ENCODE measurements at regions not wholly inside any gene's neighbourhood (a gene's known extent, or its start where the extent isn't known, plus 50 kb on each side); places are given as distances from the start of the nearest gene placed in this dataset.

DNA sequence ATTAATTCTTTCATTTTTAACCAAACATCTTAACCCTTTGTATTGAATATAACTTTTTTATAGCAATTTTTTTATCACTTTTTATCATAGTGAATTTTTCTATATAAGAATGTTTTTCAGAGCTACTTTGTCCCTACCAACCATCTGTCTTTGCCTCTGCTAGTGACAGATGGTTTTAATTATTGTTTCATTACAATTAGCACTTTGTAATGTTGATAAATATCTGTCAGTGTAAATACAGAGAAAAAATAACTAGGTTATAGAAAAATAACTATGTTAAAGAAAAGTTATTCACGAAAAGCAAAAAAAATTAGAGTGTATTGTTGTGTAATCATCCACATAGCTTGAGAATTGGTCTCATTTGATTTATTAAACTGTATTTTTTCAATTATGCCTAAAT, 91.0 kb upstream of the CDH19 start (continued):
- TF ChIP-seq, protein P1, sequence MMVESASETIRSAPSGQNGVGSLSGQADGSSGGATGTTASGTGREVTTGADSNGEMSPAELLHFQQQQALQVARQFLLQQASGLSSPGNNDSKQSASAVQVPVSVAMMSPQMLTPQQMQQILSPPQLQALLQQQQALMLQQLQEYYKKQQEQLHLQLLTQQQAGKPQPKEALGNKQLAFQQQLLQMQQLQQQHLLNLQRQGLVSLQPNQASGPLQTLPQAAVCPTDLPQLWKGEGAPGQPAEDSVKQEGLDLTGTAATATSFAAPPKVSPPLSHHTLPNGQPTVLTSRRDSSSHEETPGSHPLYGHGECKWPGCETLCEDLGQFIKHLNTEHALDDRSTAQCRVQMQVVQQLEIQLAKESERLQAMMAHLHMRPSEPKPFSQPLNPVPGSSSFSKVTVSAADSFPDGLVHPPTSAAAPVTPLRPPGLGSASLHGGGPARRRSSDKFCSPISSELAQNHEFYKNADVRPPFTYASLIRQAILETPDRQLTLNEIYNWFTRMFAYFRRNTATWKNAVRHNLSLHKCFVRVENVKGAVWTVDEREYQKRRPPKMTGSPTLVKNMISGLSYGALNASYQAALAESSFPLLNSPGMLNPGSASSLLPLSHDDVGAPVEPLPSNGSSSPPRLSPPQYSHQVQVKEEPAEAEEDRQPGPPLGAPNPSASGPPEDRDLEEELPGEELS (CRISPR knock-in tag; IDR thresholded peaks at IDR 0.05): no peak
- TF ChIP-seq, protein P2, sequence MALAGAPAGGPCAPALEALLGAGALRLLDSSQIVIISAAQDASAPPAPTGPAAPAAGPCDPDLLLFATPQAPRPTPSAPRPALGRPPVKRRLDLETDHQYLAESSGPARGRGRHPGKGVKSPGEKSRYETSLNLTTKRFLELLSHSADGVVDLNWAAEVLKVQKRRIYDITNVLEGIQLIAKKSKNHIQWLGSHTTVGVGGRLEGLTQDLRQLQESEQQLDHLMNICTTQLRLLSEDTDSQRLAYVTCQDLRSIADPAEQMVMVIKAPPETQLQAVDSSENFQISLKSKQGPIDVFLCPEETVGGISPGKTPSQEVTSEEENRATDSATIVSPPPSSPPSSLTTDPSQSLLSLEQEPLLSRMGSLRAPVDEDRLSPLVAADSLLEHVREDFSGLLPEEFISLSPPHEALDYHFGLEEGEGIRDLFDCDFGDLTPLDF (CRISPR knock-in tag; IDR thresholded peaks at IDR 0.05): no peak
- TF ChIP-seq RORB (CRISPR knock-in tag; IDR thresholded peaks at IDR 0.05) (no peak), MYBL2 (CRISPR knock-in tag; IDR thresholded peaks at IDR 0.05) (no peak), NFATC4 (CRISPR knock-in tag; IDR thresholded peaks at IDR 0.05) (no peak), KAT7 (CRISPR knock-in tag; IDR thresholded peaks at IDR 0.05; ENCODE audit: borderline replicate concordance) (no peak), JUN (CRISPR knock-in tag; IDR thresholded peaks at IDR 0.05) (no peak), NR3C1 (CRISPR knock-in tag; conservative IDR thresholded peaks at IDR 0.05; ENCODE audit: low read depth) (no peak), ATF1 (CRISPR knock-in tag; IDR thresholded peaks at IDR 0.05) (no peak), CREB1 (CRISPR knock-in tag; IDR thresholded peaks at IDR 0.05) (no peak)
- TF ChIP-seq, protein P3, sequence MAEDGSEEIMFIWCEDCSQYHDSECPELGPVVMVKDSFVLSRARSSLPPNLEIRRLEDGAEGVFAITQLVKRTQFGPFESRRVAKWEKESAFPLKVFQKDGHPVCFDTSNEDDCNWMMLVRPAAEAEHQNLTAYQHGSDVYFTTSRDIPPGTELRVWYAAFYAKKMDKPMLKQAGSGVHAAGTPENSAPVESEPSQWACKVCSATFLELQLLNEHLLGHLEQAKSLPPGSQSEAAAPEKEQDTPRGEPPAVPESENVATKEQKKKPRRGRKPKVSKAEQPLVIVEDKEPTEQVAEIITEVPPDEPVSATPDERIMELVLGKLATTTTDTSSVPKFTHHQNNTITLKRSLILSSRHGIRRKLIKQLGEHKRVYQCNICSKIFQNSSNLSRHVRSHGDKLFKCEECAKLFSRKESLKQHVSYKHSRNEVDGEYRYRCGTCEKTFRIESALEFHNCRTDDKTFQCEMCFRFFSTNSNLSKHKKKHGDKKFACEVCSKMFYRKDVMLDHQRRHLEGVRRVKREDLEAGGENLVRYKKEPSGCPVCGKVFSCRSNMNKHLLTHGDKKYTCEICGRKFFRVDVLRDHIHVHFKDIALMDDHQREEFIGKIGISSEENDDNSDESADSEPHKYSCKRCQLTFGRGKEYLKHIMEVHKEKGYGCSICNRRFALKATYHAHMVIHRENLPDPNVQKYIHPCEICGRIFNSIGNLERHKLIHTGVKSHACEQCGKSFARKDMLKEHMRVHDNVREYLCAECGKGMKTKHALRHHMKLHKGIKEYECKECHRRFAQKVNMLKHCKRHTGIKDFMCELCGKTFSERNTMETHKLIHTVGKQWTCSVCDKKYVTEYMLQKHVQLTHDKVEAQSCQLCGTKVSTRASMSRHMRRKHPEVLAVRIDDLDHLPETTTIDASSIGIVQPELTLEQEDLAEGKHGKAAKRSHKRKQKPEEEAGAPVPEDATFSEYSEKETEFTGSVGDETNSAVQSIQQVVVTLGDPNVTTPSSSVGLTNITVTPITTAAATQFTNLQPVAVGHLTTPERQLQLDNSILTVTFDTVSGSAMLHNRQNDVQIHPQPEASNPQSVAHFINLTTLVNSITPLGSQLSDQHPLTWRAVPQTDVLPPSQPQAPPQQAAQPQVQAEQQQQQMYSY (CRISPR knock-in tag; IDR thresholded peaks at IDR 0.05): no peak
- TF ChIP-seq, protein P4, sequence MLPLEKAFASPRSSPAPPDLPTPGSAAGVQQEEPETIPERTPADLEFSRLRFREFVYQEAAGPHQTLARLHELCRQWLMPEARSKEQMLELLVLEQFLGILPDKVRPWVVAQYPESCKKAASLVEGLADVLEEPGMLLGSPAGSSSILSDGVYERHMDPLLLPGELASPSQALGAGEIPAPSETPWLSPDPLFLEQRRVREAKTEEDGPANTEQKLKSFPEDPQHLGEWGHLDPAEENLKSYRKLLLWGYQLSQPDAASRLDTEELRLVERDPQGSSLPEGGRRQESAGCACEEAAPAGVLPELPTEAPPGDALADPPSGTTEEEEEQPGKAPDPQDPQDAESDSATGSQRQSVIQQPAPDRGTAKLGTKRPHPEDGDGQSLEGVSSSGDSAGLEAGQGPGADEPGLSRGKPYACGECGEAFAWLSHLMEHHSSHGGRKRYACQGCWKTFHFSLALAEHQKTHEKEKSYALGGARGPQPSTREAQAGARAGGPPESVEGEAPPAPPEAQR (CRISPR knock-in tag; IDR thresholded peaks at IDR 0.05): no peak

DNA sequence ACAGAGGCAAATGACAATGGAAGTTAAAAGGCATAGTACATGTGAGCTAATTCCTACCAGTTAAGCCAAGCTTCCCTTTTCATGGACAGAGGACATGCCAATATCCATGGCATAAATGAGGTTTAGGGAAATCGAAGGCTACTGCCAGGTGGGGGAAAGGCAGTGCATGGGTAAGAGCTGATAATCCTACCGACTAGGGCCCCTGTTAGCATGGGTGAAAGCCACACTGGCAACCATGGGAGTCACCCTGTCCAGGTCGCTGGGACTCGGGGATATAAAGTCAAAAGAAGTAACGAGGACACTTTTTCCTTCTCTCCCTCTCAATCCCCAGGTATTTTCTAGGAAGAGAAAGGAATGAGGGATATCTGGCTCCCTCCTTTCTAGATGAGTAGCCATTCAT, 83.7 kb upstream of the CDH19 start:
- H3K27me3 Mint-ChIP-seq (ENCODE audit: low read depth): no peaks in the 10 kb centered on the region
- CTCF ChIA-PET: no interaction called here
- H3K27ac Mint-ChIP-seq: no peak overlapping the region
- peaks cover 48% of the 10 kb centered on the region for H3K9me3 Mint-ChIP-seq
- no peak overlapping the region for H3K4me3 Mint-ChIP-seq
- H3K36me3 Mint-ChIP-seq: peaks cover 53% of the 10 kb centered on the region
- POLR2A ChIA-PET: no interaction called here
- peaks cover 10% of the 10 kb centered on the region for H3K4me1 Mint-ChIP-seq
- TF ChIP-seq ATF1 (CRISPR knock-in tag; IDR thresholded peaks at IDR 0.05): no peak
- TF ChIP-seq, protein P5, sequence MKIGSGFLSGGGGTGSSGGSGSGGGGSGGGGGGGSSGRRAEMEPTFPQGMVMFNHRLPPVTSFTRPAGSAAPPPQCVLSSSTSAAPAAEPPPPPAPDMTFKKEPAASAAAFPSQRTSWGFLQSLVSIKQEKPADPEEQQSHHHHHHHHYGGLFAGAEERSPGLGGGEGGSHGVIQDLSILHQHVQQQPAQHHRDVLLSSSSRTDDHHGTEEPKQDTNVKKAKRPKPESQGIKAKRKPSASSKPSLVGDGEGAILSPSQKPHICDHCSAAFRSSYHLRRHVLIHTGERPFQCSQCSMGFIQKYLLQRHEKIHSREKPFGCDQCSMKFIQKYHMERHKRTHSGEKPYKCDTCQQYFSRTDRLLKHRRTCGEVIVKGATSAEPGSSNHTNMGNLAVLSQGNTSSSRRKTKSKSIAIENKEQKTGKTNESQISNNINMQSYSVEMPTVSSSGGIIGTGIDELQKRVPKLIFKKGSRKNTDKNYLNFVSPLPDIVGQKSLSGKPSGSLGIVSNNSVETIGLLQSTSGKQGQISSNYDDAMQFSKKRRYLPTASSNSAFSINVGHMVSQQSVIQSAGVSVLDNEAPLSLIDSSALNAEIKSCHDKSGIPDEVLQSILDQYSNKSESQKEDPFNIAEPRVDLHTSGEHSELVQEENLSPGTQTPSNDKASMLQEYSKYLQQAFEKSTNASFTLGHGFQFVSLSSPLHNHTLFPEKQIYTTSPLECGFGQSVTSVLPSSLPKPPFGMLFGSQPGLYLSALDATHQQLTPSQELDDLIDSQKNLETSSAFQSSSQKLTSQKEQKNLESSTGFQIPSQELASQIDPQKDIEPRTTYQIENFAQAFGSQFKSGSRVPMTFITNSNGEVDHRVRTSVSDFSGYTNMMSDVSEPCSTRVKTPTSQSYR (CRISPR knock-in tag; IDR thresholded peaks at IDR 0.05): no peak
- no peak for TF ChIP-seq KAT7 (CRISPR knock-in tag; IDR thresholded peaks at IDR 0.05; ENCODE audit: borderline replicate concordance)
- TF ChIP-seq CBFB (CRISPR knock-in tag; IDR thresholded peaks at IDR 0.05; ENCODE audit: low read depth): no peak
- TF ChIP-seq, protein P6, sequence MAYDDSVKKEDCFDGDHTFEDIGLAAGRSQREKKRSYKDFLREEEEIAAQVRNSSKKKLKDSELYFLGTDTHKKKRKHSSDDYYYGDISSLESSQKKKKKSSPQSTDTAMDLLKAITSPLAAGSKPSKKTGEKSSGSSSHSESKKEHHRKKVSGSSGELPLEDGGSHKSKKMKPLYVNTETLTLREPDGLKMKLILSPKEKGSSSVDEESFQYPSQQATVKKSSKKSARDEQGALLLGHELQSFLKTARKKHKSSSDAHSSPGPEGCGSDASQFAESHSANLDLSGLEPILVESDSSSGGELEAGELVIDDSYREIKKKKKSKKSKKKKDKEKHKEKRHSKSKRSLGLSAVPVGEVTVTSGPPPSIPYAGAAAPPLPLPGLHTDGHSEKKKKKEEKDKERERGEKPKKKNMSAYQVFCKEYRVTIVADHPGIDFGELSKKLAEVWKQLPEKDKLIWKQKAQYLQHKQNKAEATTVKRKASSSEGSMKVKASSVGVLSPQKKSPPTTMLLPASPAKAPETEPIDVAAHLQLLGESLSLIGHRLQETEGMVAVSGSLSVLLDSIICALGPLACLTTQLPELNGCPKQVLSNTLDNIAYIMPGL (CRISPR knock-in tag; IDR thresholded peaks at IDR 0.05): no peak
- TF ChIP-seq, protein P7, sequence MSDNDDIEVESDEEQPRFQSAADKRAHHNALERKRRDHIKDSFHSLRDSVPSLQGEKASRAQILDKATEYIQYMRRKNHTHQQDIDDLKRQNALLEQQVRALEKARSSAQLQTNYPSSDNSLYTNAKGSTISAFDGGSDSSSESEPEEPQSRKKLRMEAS (CRISPR knock-in tag; IDR thresholded peaks at IDR 0.05): no peak
- no peak for TF ChIP-seq MYBL2 (CRISPR knock-in tag; IDR thresholded peaks at IDR 0.05)
- TF ChIP-seq ZBTB21 (CRISPR knock-in tag; IDR thresholded peaks at IDR 0.05; ENCODE audit: borderline replicate concordance): no peak
- peak; percentile 48; the same call in 1 of the 2 replicates for ATAC-seq
- no peak for DNase-seq (ENCODE audit: low spot score)
